ENCODE measurements at regions not wholly inside any gene's neighbourhood (a gene's known extent, or its start where the extent isn't known, plus 50 kb on each side); places are given as distances from the start of the nearest gene placed in this dataset.

- no peaks in the 10 kb centered on the region for H4K20me1 ChIP-seq (ENCODE audit: low read depth, low read length)
- no peak overlapping the region for H3K27ac ChIP-seq (ENCODE audit: low read depth, low read length)
- no peak overlapping the region for H2AFZ ChIP-seq (ENCODE audit: low read depth, low read length, severe bottlenecking)
- no peaks in the 10 kb centered on the region for H3F3A ChIP-seq (ENCODE audit: insufficient read depth)
- H3K27me3 ChIP-seq (ENCODE audit: low read length), result no peaks in the 10 kb centered on the region
- no peak overlapping the region for H3K4me2 ChIP-seq (ENCODE audit: low read depth, low read length, poor library complexity, severe bottlenecking)
- no peaks in the 10 kb centered on the region for H3K9me3 ChIP-seq (ENCODE audit: insufficient read depth, low read length)
- TF ChIP-seq EZH2phosphoT487 (conservative IDR thresholded peaks at IDR 0.05; ENCODE audit: low read length) (no peak), CTCF (IDR thresholded peaks at IDR 0.05; ENCODE audit: insufficient read depth, low read length, poor library complexity, severe bottlenecking) (no peak)
- H3K9me2 ChIP-seq (replicated peaks; ENCODE audit: insufficient read depth, low read length), result no peaks in the 10 kb centered on the region
- no peaks in the 10 kb centered on the region for H3K79me2 ChIP-seq (ENCODE audit: insufficient read depth, low read length)
- H3K4me3 ChIP-seq (ENCODE audit: insufficient read depth, low read length, poor library complexity, severe bottlenecking), result no peak overlapping the region
- H3K9ac ChIP-seq (ENCODE audit: low read length), result no peak overlapping the region
- no peaks in the 10 kb centered on the region for H3K36me3 ChIP-seq (ENCODE audit: low read length)
These were observed 317.6 kb downstream of the CHL1 start for GRCh38 chr3:514192-514591.

GRCh38 chr3:519026-519425 lies 322.5 kb downstream of the CHL1 start:
- no peak for TF ChIP-seq EZH2phosphoT487 (conservative IDR thresholded peaks at IDR 0.05; ENCODE audit: low read length)
- no peak for TF ChIP-seq CTCF (IDR thresholded peaks at IDR 0.05; ENCODE audit: insufficient read depth, low read length, poor library complexity, severe bottlenecking)
- H4K20me1 ChIP-seq (ENCODE audit: low read depth, low read length), result no peaks in the 10 kb centered on the region
- H3K9me2 ChIP-seq (replicated peaks; ENCODE audit: insufficient read depth, low read length), result no peaks in the 10 kb centered on the region
- H3F3A ChIP-seq (ENCODE audit: insufficient read depth), result no peaks in the 10 kb centered on the region
- H3K36me3 ChIP-seq (ENCODE audit: low read length), result no peaks in the 10 kb centered on the region
- no peak overlapping the region for H3K4me3 ChIP-seq (ENCODE audit: insufficient read depth, low read length, poor library complexity, severe bottlenecking)
- no peak overlapping the region for H2AFZ ChIP-seq (ENCODE audit: low read depth, low read length, severe bottlenecking)
- H3K4me2 ChIP-seq (ENCODE audit: low read depth, low read length, poor library complexity, severe bottlenecking), result no peak overlapping the region
- no peaks in the 10 kb centered on the region for H3K9me3 ChIP-seq (ENCODE audit: insufficient read depth, low read length)
- H3K27ac ChIP-seq (ENCODE audit: low read depth, low read length), result no peak overlapping the region
- no peaks in the 10 kb centered on the region for H3K79me2 ChIP-seq (ENCODE audit: insufficient read depth, low read length)
- H3K9ac ChIP-seq (ENCODE audit: low read length), result no peak overlapping the region
- no peaks in the 10 kb centered on the region for H3K27me3 ChIP-seq (ENCODE audit: low read length)

GRCh38 chr3:522888-523287 lies 326.3 kb downstream of the CHL1 start:
- H3K9me2 ChIP-seq (replicated peaks; ENCODE audit: insufficient read depth, low read length), result no peaks in the 10 kb centered on the region
- no peak overlapping the region for H3K4me3 ChIP-seq (ENCODE audit: insufficient read depth, low read length, poor library complexity, severe bottlenecking)
- H3K9ac ChIP-seq (ENCODE audit: low read length), result no peak overlapping the region
- H3K79me2 ChIP-seq (ENCODE audit: insufficient read depth, low read length), result no peaks in the 10 kb centered on the region
- H3K9me3 ChIP-seq (ENCODE audit: insufficient read depth, low read length), result no peaks in the 10 kb centered on the region
- no peak overlapping the region for H3K27ac ChIP-seq (ENCODE audit: low read depth, low read length)
- no peaks in the 10 kb centered on the region for H3K36me3 ChIP-seq (ENCODE audit: low read length)
- no peak overlapping the region for H3K4me2 ChIP-seq (ENCODE audit: low read depth, low read length, poor library complexity, severe bottlenecking)
- H3F3A ChIP-seq (ENCODE audit: insufficient read depth), result no peaks in the 10 kb centered on the region
- no peaks in the 10 kb centered on the region for H3K27me3 ChIP-seq (ENCODE audit: low read length)
- no peaks in the 10 kb centered on the region for H4K20me1 ChIP-seq (ENCODE audit: low read depth, low read length)
- TF ChIP-seq EZH2phosphoT487 (conservative IDR thresholded peaks at IDR 0.05; ENCODE audit: low read length) (no peak), CTCF (IDR thresholded peaks at IDR 0.05; ENCODE audit: insufficient read depth, low read length, poor library complexity, severe bottlenecking) (no peak)
- H2AFZ ChIP-seq (ENCODE audit: low read depth, low read length, severe bottlenecking), result no peak overlapping the region

GRCh38 chr3:525415-525814 lies 328.9 kb downstream of the CHL1 start:
- Histone ChIP-seq H3K4me2 (ENCODE audit: low read depth, low read length, poor library complexity, severe bottlenecking) (no peak overlapping the region), H3K9me2 (replicated peaks; ENCODE audit: insufficient read depth, low read length) (no peaks in the 10 kb centered on the region), H3K27me3 (ENCODE audit: low read length) (no peaks in the 10 kb centered on the region), H3K4me3 (ENCODE audit: insufficient read depth, low read length, poor library complexity, severe bottlenecking) (no peak overlapping the region), H3K27ac (ENCODE audit: low read depth, low read length) (no peak overlapping the region), H3K9ac (ENCODE audit: low read length) (no peak overlapping the region), H3F3A (ENCODE audit: insufficient read depth) (no peaks in the 10 kb centered on the region), H2AFZ (ENCODE audit: low read depth, low read length, severe bottlenecking) (no peak overlapping the region), H3K79me2 (ENCODE audit: insufficient read depth, low read length) (no peaks in the 10 kb centered on the region), H3K9me3 (ENCODE audit: insufficient read depth, low read length) (no peaks in the 10 kb centered on the region), H4K20me1 (ENCODE audit: low read depth, low read length) (no peaks in the 10 kb centered on the region), H3K36me3 (ENCODE audit: low read length) (no peaks in the 10 kb centered on the region)
- no peak for TF ChIP-seq CTCF (IDR thresholded peaks at IDR 0.05; ENCODE audit: insufficient read depth, low read length, poor library complexity, severe bottlenecking)
- TF ChIP-seq EZH2phosphoT487 (conservative IDR thresholded peaks at IDR 0.05; ENCODE audit: low read length), result no peak
